ENCODE measurements at regions not wholly inside any gene's neighbourhood (a gene's known extent, or its start where the extent isn't known, plus 50 kb on each side); places are given as distances from the start of the nearest gene placed in this dataset.

- TF ChIP-seq NFYB (IDR thresholded peaks at IDR 0.05; ENCODE audit: insufficient read depth, low read depth, low read length) (no peak), NFXL1 (IDR thresholded peaks at IDR 0.05; ENCODE audit: borderline replicate concordance) (no peak), ZNF207 (IDR thresholded peaks at IDR 0.05; ENCODE audit: borderline replicate concordance) (no peak), BACH1 (IDR thresholded peaks at IDR 0.05; ENCODE audit: borderline replicate concordance) (no peak), MTA3 (IDR thresholded peaks at IDR 0.05; ENCODE audit: borderline replicate concordance, low read length) (no peak), DPF2 (IDR thresholded peaks at IDR 0.05) (no peak), MEF2A (IDR thresholded peaks at IDR 0.05; ENCODE audit: insufficient read depth, low read depth, low read length) (no peak)
Measured at GRCh38 chr10:55180357-55180756, 379.3 kb upstream of the PCDH15 start (continued).

- no TSS peak for BruUV-seq (replicated peaks)
- in situ Hi-C loops (cut with MboI) (no loop called here), intact Hi-C loops (cut with micrococcal nuclease; ENCODE audit: unreplicated experiment) (no loop called here)
- Histone ChIP-seq H3K4me2 (ENCODE audit: control insufficient read depth, insufficient read depth) (no peak overlapping the region), H3K9ac (ENCODE audit: control insufficient read depth, insufficient read depth, low read length) (no peak overlapping the region), H3K9me3 (replicated peaks; ENCODE audit: control insufficient read depth, insufficient read depth, low read length) (no peaks in the 10 kb centered on the region), H3K27me3 (replicated peaks in 1 of 2; ENCODE audit: control insufficient read depth in 2 of 2, insufficient read depth in 2 of 2, low read length in 1 of 2) (no peaks in the 10 kb centered on the region), H2AFZ (ENCODE audit: control insufficient read depth, low read depth, low read length) (no peak overlapping the region), H4K20me1 (ENCODE audit: control insufficient read depth, insufficient read depth) (no peaks in the 10 kb centered on the region), H3K27ac (ENCODE audit: control insufficient read depth, insufficient read depth) (no peak overlapping the region), H3K36me3 (ENCODE audit: control insufficient read depth in 2 of 2, insufficient read depth in 2 of 2, low read length in 1 of 2) (no peaks in the 10 kb centered on the region), H3K4me3 (no peak overlapping the region), H3K79me2 (ENCODE audit: control insufficient read depth, insufficient read depth, low read length) (no peaks in the 10 kb centered on the region), H3K4me1 (ENCODE audit: control insufficient read depth, insufficient read depth, low read length) (no peaks in the 10 kb centered on the region)
- RAD21 ChIA-PET (ENCODE audit: unreplicated experiment), result interaction anchor here (1.1 kb wide), 1 partner anchor 54 kb away, joined by 3 read pairs; no protein-coding TSS in a partner anchor
- no peak for FAIRE-seq
- POLR2A ChIA-PET, result no interaction called here
- 6% methylated on average over 4 of the region's 4 CpGs for WGBS (ENCODE audit: insufficient coverage, insufficient replicate concordance, low lambda C conversion rate, missing lambda C conversion rate)
- SMC1A ChIA-PET (ENCODE audit: uncharacterized antibody, unreplicated experiment), result no interaction called here
- TF ChIP-seq ZNF217 (IDR thresholded peaks at IDR 0.05), result no peak
- TF ChIP-seq ZNF592 (IDR thresholded peaks at IDR 0.05), result no peak
- no peak for TF ChIP-seq LARP7 (IDR thresholded peaks at IDR 0.05)
- no peak for DNase-seq (ENCODE audit: low read depth, low spot score)
- CTCF ChIA-PET, result interaction anchor here (1.3 kb wide), 1 partner anchor 16 kb away, joined by 3 read pairs; no protein-coding TSS in a partner anchor
- no peak for ATAC-seq
Measured at GRCh38 chr10:55174419-55174818, 373.4 kb upstream of the PCDH15 start.
